ENCODE measurements at regions not wholly inside any gene's neighbourhood (a gene's known extent, or its start where the extent isn't known, plus 50 kb on each side); places are given as distances from the start of the nearest gene placed in this dataset.

DNA sequence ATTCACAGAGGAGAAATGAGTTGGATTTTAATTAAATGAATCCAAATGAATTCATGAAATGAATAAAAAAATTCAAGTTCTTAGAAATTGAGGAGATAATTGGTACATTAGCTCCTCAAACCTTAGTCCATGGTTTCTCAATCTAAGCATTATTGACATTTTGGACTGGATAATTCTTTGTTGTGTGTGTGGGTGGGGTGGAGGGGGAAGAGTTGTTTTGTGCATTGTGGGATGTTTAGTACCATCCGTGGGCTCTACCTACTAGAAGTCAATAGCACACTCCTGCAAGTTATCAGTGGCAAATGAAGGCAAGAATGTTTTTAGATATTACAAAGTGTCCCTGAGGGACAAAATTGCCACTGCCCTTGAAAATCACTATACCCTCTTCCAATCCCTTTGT, 431.9 kb downstream of the PLPP3 start:
- Histone ChIP-seq H3K27ac (ENCODE audit: insufficient read length, low read depth, low read length) (no peak overlapping the region), H2BK5ac (ENCODE audit: insufficient read length, low read length) (no peak overlapping the region), H4K8ac (replicated peaks; ENCODE audit: insufficient read length, low read depth, low read length) (no peak overlapping the region), H3K23ac (ENCODE audit: insufficient read length, low read depth, low read length) (no peak overlapping the region), H4K91ac (ENCODE audit: insufficient read length, low read depth, low read length) (no peak overlapping the region), H2BK20ac (ENCODE audit: low read depth, low read length, poor library complexity, severe bottlenecking) (no peak overlapping the region), H3K9ac (ENCODE audit: extremely low read depth, insufficient read length, low read length) (no peak overlapping the region), H3K14ac (ENCODE audit: insufficient read depth, low read length) (no peak overlapping the region), H4K5ac (ENCODE audit: insufficient read length, low read depth, low read length) (no peak overlapping the region), H2BK15ac (ENCODE audit: low read depth, low read length) (no peak overlapping the region), H3K79me1 (ENCODE audit: insufficient read depth, low read depth, low read length, poor library complexity, severe bottlenecking) (no peaks in the 10 kb centered on the region), H3K56ac (ENCODE audit: insufficient read length, low read depth, low read length) (no peak overlapping the region), H2BK12ac (ENCODE audit: insufficient read length, low read depth, low read length) (no peak overlapping the region), H3K23me2 (ENCODE audit: insufficient read length, low read depth, low read length, poor library complexity, severe bottlenecking) (no peaks in the 10 kb centered on the region), H2BK120ac (ENCODE audit: low read depth, low read length, poor library complexity, severe bottlenecking) (no peak overlapping the region), H3K18ac (ENCODE audit: insufficient read length, low read depth, low read length) (no peak overlapping the region), H3T11ph (ENCODE audit: low read length) (no peak overlapping the region), H2AFZ (ENCODE audit: low read length) (no peak overlapping the region), H3K4ac (ENCODE audit: low read depth, low read length) (no peak overlapping the region), H3K4me2 (ENCODE audit: insufficient read depth, insufficient read length, low read length) (no peak overlapping the region), H3K79me2 (ENCODE audit: insufficient read depth, low read length) (no peaks in the 10 kb centered on the region), H3K27me3 (ENCODE audit: insufficient read depth, low read length) (no peaks in the 10 kb centered on the region), H4K20me1 (ENCODE audit: control insufficient read depth, insufficient read depth, insufficient read length) (no peaks in the 10 kb centered on the region), H3K9me3 (ENCODE audit: control insufficient read depth, low read depth, low read length) (no peaks in the 10 kb centered on the region), H2AK5ac (ENCODE audit: insufficient read length, low read length) (no peak overlapping the region), H3K4me1 (ENCODE audit: insufficient read depth, low read length) (no peaks in the 10 kb centered on the region)
- Mint-ChIP-seq H3K27me3 (ENCODE audit: low read depth) (peaks cover 2% of the 10 kb centered on the region), H3K4me3 (no peak overlapping the region), H3K9me3 (no peaks in the 10 kb centered on the region; a peak in 1 of 5 replicates), H3K36me3 (ENCODE audit: insufficient read depth in 1 of 3, low read depth in 3 of 3) (no peaks in the 10 kb centered on the region), H3K4me1 (no peaks in the 10 kb centered on the region), H3K27ac (no peak overlapping the region)
- TF ChIP-seq, protein P1, sequence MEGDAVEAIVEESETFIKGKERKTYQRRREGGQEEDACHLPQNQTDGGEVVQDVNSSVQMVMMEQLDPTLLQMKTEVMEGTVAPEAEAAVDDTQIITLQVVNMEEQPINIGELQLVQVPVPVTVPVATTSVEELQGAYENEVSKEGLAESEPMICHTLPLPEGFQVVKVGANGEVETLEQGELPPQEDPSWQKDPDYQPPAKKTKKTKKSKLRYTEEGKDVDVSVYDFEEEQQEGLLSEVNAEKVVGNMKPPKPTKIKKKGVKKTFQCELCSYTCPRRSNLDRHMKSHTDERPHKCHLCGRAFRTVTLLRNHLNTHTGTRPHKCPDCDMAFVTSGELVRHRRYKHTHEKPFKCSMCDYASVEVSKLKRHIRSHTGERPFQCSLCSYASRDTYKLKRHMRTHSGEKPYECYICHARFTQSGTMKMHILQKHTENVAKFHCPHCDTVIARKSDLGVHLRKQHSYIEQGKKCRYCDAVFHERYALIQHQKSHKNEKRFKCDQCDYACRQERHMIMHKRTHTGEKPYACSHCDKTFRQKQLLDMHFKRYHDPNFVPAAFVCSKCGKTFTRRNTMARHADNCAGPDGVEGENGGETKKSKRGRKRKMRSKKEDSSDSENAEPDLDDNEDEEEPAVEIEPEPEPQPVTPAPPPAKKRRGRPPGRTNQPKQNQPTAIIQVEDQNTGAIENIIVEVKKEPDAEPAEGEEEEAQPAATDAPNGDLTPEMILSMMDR (conservative IDR thresholded peaks at IDR 0.05) = no peak
- WGBS (ENCODE audit: extremely low coverage, insufficient read length, low lambda C conversion rate) = no CpG with 5 or more reads among the region's 1 CpG
- no peak for DNase-seq

Data from H9 (cell line).